ENCODE measurements at regions not wholly inside any gene's neighbourhood (a gene's known extent, or its start where the extent isn't known, plus 50 kb on each side); places are given as distances from the start of the nearest gene placed in this dataset.

- Histone ChIP-seq H3K4me3 (ENCODE audit: low read depth, low read length) (no peak overlapping the region), H3K27me3 (replicated peaks) (no peaks in the 10 kb centered on the region), H3K36me3 (replicated peaks) (no peaks in the 10 kb centered on the region), H3K27ac (no peak overlapping the region)
- no peak for DNase-seq
- TF ChIP-seq, protein P1, sequence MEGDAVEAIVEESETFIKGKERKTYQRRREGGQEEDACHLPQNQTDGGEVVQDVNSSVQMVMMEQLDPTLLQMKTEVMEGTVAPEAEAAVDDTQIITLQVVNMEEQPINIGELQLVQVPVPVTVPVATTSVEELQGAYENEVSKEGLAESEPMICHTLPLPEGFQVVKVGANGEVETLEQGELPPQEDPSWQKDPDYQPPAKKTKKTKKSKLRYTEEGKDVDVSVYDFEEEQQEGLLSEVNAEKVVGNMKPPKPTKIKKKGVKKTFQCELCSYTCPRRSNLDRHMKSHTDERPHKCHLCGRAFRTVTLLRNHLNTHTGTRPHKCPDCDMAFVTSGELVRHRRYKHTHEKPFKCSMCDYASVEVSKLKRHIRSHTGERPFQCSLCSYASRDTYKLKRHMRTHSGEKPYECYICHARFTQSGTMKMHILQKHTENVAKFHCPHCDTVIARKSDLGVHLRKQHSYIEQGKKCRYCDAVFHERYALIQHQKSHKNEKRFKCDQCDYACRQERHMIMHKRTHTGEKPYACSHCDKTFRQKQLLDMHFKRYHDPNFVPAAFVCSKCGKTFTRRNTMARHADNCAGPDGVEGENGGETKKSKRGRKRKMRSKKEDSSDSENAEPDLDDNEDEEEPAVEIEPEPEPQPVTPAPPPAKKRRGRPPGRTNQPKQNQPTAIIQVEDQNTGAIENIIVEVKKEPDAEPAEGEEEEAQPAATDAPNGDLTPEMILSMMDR (IDR thresholded peaks at IDR 0.05; ENCODE audit: low read depth, low read length, missing control alignments): no peak
- in situ Hi-C loops (cut with HindIII; ENCODE audit: low pct_ligation_motif_present, low sequenced_read_pairs): no loop called here
Measured at GRCh38 chr6:74765486-74765885, 440.4 kb downstream of the COL12A1 start.

DNA sequence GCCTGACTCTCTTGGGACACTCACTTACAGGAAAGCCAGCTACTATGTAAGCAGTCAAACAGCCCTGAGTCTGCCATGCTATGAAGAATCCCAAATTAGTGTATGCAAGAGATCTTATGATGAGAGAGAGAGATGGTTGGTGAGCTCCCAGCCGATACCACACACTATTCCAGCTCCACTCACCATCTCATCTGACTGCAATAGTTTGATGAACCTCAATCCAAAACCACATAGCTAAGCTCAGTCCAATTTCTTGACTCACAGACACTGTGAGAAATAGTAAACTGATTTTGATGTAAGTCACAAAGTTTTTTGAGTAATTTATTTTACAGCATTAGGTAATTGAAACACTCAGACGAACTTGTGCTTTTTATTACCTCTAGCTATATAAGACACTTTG, 441.4 kb downstream of the COL12A1 start:
- in situ Hi-C loops (cut with HindIII; ENCODE audit: low pct_ligation_motif_present, low sequenced_read_pairs): no loop called here

DNA sequence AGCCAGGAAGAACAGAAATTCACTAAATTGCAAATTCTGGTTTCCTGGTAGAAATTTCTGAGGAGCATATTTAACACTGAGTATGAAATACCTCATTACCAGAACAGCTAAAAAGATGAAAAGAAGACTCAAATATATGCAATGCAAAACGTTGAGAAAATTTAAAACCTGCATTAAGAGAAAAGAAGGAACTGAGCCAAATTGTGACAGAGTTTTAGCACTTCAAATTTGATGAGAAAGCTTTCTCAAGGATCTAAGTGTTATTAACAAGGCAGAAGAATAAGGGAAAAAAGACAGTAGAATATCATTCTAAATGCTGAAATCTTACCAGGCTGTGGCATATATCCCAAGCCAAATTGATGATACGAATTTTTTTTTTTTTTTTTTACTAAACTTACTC, 443.0 kb downstream of the COL12A1 start:
- in situ Hi-C loops (cut with HindIII; ENCODE audit: low pct_ligation_motif_present, low sequenced_read_pairs): no loop called here
- Histone ChIP-seq H3K4me3 (ENCODE audit: low read depth, low read length) (no peak overlapping the region), H3K27ac (no peak overlapping the region), H3K36me3 (replicated peaks) (no peaks in the 10 kb centered on the region), H3K27me3 (replicated peaks) (no peaks in the 10 kb centered on the region)
- no peak for DNase-seq
- TF ChIP-seq, protein P1 (IDR thresholded peaks at IDR 0.05; ENCODE audit: low read depth, low read length, missing control alignments): no peak

More for the DNA sequence above, 441.4 kb downstream of the COL12A1 start:
- H3K27me3 ChIP-seq (replicated peaks): no peaks in the 10 kb centered on the region
- no peak overlapping the region for H3K27ac ChIP-seq
- H3K4me3 ChIP-seq (ENCODE audit: low read depth, low read length): no peak overlapping the region
- TF ChIP-seq, protein P1 (IDR thresholded peaks at IDR 0.05; ENCODE audit: low read depth, low read length, missing control alignments): no peak
- no peaks in the 10 kb centered on the region for H3K36me3 ChIP-seq (replicated peaks)
- DNase-seq: no peak

DNA sequence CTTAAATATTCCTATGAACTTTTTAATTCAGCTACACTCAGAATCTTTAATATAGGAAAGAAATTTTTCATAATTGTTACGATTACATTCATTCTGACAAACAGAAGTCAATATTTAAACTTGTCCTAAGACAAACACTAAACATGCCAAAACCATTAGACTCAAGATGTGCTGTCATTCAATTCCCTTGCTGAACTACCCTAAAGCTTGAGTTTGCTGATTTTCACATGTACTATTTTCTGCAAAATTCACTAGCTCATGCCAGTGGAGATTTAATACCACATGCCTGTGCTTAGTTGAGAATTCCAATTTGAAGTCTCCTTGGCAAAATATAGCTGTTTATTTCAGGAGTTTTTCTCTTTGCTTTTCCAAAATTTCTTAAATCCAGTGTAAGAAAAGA, 448.0 kb downstream of the COL12A1 start:
- TF ChIP-seq, protein P1 (IDR thresholded peaks at IDR 0.05; ENCODE audit: low read depth, low read length, missing control alignments): no peak
- Histone ChIP-seq H3K27me3 (replicated peaks) (no peaks in the 10 kb centered on the region), H3K4me3 (ENCODE audit: low read depth, low read length) (no peak overlapping the region), H3K36me3 (replicated peaks) (no peaks in the 10 kb centered on the region), H3K27ac (no peak overlapping the region)
- in situ Hi-C loops (cut with HindIII; ENCODE audit: low pct_ligation_motif_present, low sequenced_read_pairs): no loop called here
- DNase-seq: no peak

DNA sequence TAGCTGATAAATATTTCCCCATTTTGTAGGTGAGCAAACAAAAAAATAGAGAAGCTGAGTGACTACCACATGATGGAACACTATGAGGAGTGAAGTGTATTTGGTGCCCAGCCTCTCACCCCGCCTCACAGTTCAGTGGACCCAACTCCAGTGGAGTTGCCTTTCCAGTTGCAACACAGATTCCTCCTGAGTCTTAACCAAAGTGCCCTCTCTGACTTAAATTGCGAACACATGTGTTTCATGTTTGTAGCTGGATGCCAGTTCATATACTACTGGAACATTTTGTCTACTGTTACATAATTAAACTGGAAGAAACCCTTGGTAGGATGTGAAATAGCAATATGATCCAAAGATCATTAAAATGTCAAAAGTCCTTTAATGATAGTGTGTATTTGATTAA, 448.9 kb downstream of the COL12A1 start:
- H3K4me3 ChIP-seq (ENCODE audit: low read depth, low read length): no peak overlapping the region
- TF ChIP-seq, protein P1 (IDR thresholded peaks at IDR 0.05; ENCODE audit: low read depth, low read length, missing control alignments): no peak
- no peaks in the 10 kb centered on the region for H3K27me3 ChIP-seq (replicated peaks)
- no peak overlapping the region for H3K27ac ChIP-seq
- DNase-seq: no peak
- in situ Hi-C loops (cut with HindIII; ENCODE audit: low pct_ligation_motif_present, low sequenced_read_pairs): no loop called here
- H3K36me3 ChIP-seq (replicated peaks): no peaks in the 10 kb centered on the region

DNA sequence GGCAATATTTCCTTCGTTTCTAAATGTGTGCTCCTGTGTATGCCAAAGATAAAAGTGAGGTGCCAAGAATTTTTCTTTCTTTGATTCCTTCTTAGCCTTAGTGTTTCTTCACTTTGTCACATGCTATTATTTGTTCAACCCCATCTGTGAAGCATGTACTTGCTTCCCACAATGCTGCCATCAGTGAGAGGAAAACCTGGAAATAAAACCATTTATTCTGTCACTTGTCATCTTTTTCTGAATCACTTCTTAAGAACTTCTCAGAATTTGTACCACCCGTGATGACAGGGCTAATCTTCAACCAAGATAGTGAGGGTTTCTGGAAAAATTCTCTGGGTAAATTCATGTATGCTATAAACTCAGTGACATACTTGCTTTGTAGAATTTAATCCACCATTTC, 450.1 kb downstream of the COL12A1 start:
- H3K36me3 ChIP-seq (replicated peaks): no peaks in the 10 kb centered on the region
- TF ChIP-seq, protein P1 (IDR thresholded peaks at IDR 0.05; ENCODE audit: low read depth, low read length, missing control alignments): no peak
- DNase-seq: no peak
- H3K27me3 ChIP-seq (replicated peaks): no peaks in the 10 kb centered on the region
- no peak overlapping the region for H3K4me3 ChIP-seq (ENCODE audit: low read depth, low read length)
- in situ Hi-C loops (cut with HindIII; ENCODE audit: low pct_ligation_motif_present, low sequenced_read_pairs): no loop called here
- H3K27ac ChIP-seq: no peak overlapping the region
